Ascending aorta (tissue), 2 donors: ENCODE measurements at regions not wholly inside any gene's neighbourhood (a gene's known extent, or its start where the extent isn't known, plus 50 kb on each side); places are given as distances from the start of the nearest gene placed in this dataset.

Source experiments
- DNase-seq, 2 donors: peaks; one replicate each; pipeline ENCODE4 v3.0.0-alpha.2; 2019; ENCODE audit warnings: low spot score in 2 of 2
- H3K27ac ChIP-seq, 2 donors: fragments of 200-600 bp; sonication (generic); one replicate each; pipeline ENCODE4 v1.5.1; 2016 to 2017; ENCODE audit warnings: mild to moderate bottlenecking in 1 of 2
- H3K27me3 ChIP-seq: fragments of 200-600 bp; sonication (generic); one replicate; pipeline ENCODE4 v1.5.1; 2017
- H3K36me3 ChIP-seq, 2 donors: fragments of 200-600 bp; sonication (generic); one replicate each; pipeline ENCODE4 v1.5.1; 2016
- H3K4me1 ChIP-seq, 2 donors: fragments of 200-600 bp; sonication (generic); one replicate each; pipeline ENCODE4 v1.5.1; 2016 to 2017; ENCODE audit warnings: mild to moderate bottlenecking in 1 of 2
- H3K4me3 ChIP-seq, 2 donors: fragments of 200-600 bp; sonication (generic); one replicate each; pipeline ENCODE4 v1.5.1; 2016 to 2017; ENCODE audit warnings: mild to moderate bottlenecking in 1 of 2
- H3K9me3 ChIP-seq, 2 donors: fragments of 200-600 bp; sonication (generic); one replicate each; pipeline ENCODE4 v1.5.1; 2016
- CTCF ChIP-seq, 3 experiments: fragments of 200-600 bp in 2 of 3; fragments of 450-650 bp in 1 of 3; sonication (generic) in 2 of 3; IDR thresholded peaks; one replicate each; pipeline ENCODE4 v1.5.1; 2016 to 2019; ENCODE audit warnings: antibody characterized with exemption in 3 of 3, mild to moderate bottlenecking in 1 of 3, moderate library complexity in 1 of 3
- intact Hi-C: fragments of 100-400 bp; cut with DNase I; formaldehyde crosslinking; loops from one replicate; pipeline ENCODE4 v1.15.1; 2023

DNA sequence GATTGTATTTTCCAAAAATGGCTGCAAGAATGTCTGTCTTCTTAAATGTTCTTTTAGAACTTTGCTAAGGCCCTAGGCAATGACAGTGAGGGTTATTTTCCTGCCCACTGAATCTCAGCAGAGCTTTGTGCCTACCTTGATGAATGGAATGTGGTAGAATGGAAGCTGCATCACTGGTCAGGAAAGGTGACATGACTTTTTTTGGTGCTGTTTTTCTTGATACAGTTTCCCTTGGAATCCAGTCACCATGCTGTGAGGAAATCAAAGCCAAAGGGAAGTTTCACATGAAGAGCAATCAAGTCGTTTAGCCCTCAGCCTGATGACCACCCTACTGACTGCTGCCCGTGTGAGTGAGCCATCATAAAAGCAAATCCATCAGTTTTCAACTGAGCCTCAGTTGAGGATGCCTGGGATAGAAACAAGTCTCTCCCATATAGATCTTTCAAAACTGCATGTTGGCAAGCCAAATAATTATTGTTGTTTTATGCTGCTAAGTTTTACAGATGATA, 886.0 kb upstream of the FBXO33 start:
- Histone ChIP-seq H3K27ac (no peak overlapping the region), H3K36me3 (no peaks in the 10 kb centered on the region), H3K4me3 (no peak overlapping the region), H3K9me3 (no peaks in the 10 kb centered on the region), H3K4me1 (no peaks in the 10 kb centered on the region), H3K27me3 (no peaks in the 10 kb centered on the region)
- TF ChIP-seq CTCF (IDR thresholded peaks at IDR 0.05) = no peak
- DNase-seq = no peak
- intact Hi-C loops = no loop called here

GRCh38 chr14:40317690-40318089, 885.5 kb upstream of the FBXO33 start:
- H3K9me3 ChIP-seq = no peaks in the 10 kb centered on the region
- no peak overlapping the region for H3K4me3 ChIP-seq
- H3K27me3 ChIP-seq = no peaks in the 10 kb centered on the region
- no peaks in the 10 kb centered on the region for H3K4me1 ChIP-seq
- H3K27ac ChIP-seq = no peak overlapping the region
- intact Hi-C loops = no loop called here
- no peak for DNase-seq
- no peaks in the 10 kb centered on the region for H3K36me3 ChIP-seq
- no peak for TF ChIP-seq CTCF (IDR thresholded peaks at IDR 0.05)

- H3K27ac ChIP-seq = no peak overlapping the region
- TF ChIP-seq CTCF (IDR thresholded peaks at IDR 0.05) = no peak
- intact Hi-C loops = no loop called here
Measured at GRCh38 chr14:40312296-40312695, 880.1 kb upstream of the FBXO33 start.

GRCh38 chr14:40309124-40309523, 876.9 kb upstream of the FBXO33 start:
- no peak for TF ChIP-seq CTCF (IDR thresholded peaks at IDR 0.05)
- H3K4me1 ChIP-seq = no peaks in the 10 kb centered on the region
- H3K9me3 ChIP-seq = no peaks in the 10 kb centered on the region
- H3K27me3 ChIP-seq = no peaks in the 10 kb centered on the region
- no peaks in the 10 kb centered on the region for H3K36me3 ChIP-seq
- intact Hi-C loops = no loop called here
- H3K4me3 ChIP-seq = no peak overlapping the region
- H3K27ac ChIP-seq = no peak overlapping the region
- DNase-seq = no peak

More at GRCh38 chr14:40312296-40312695, 880.1 kb upstream of the FBXO33 start:
- H3K4me3 ChIP-seq = no peak overlapping the region
- H3K36me3 ChIP-seq = no peaks in the 10 kb centered on the region
- H3K9me3 ChIP-seq = no peaks in the 10 kb centered on the region
- H3K27me3 ChIP-seq = no peaks in the 10 kb centered on the region
- no peaks in the 10 kb centered on the region for H3K4me1 ChIP-seq
- no peak for DNase-seq

- H3K27me3 ChIP-seq = no peaks in the 10 kb centered on the region
- no peak for TF ChIP-seq CTCF (IDR thresholded peaks at IDR 0.05)
- DNase-seq = no peak
- no peaks in the 10 kb centered on the region for H3K9me3 ChIP-seq
- no peak overlapping the region for H3K4me3 ChIP-seq
- intact Hi-C loops = no loop called here
- no peaks in the 10 kb centered on the region for H3K36me3 ChIP-seq
- no peak overlapping the region for H3K27ac ChIP-seq
- H3K4me1 ChIP-seq = no peaks in the 10 kb centered on the region
Measured at GRCh38 chr14:40308240-40308639, 876.0 kb upstream of the FBXO33 start.

- TF ChIP-seq CTCF (IDR thresholded peaks at IDR 0.05) = no peak
- Histone ChIP-seq H3K4me1 (no peaks in the 10 kb centered on the region), H3K27ac (no peak overlapping the region), H3K9me3 (no peaks in the 10 kb centered on the region), H3K36me3 (no peaks in the 10 kb centered on the region), H3K27me3 (no peaks in the 10 kb centered on the region), H3K4me3 (no peak overlapping the region)
- no peak for DNase-seq
- intact Hi-C loops = no loop called here
Measured at GRCh38 chr14:40296821-40297220, 864.6 kb upstream of the FBXO33 start.
